CD4-positive, alpha-beta T cell treated with Interleukin-6 at 100 ng/mL for 8 hours (primary cell): ENCODE measurements at regions not wholly inside any gene's neighbourhood (a gene's known extent, or its start where the extent isn't known, plus 50 kb on each side); places are given as distances from the start of the nearest gene placed in this dataset.
"Not testable (repeated sequence)": the region's sequence is repeated elsewhere in the genome, so short reads cannot be mapped to it uniquely, and the experiment has no call there.

Source experiments
- DNase-seq: peaks from one replicate; pipeline ENCODE4 v3.0.0-alpha.2; 2020; ENCODE audit warnings: mixed read lengths, low spot score

DNA sequence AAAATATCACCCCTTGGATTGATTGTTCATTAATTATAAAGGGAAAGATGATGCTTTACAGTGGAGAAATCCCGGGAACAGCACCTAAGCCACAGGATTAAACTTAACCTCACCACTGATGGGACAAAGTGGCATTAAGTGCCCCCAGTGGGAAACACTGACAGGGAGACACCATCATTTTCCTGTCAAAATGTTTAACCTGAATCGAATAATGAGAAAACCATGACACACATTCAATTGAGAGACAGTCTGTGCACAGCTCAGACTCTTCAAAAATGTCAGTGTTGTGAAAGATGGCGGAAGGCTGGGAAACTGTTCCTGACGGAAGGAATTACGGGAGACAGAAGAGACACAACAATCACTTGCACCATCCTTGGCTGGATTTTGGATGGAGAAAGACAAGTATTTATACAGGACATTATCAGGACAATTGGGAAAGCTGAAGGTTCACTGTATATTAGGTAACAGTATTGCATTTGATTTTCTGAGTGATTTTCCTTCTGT, 111.8 kb upstream of the ASB18 start:
- DNase-seq = no peak

DNA sequence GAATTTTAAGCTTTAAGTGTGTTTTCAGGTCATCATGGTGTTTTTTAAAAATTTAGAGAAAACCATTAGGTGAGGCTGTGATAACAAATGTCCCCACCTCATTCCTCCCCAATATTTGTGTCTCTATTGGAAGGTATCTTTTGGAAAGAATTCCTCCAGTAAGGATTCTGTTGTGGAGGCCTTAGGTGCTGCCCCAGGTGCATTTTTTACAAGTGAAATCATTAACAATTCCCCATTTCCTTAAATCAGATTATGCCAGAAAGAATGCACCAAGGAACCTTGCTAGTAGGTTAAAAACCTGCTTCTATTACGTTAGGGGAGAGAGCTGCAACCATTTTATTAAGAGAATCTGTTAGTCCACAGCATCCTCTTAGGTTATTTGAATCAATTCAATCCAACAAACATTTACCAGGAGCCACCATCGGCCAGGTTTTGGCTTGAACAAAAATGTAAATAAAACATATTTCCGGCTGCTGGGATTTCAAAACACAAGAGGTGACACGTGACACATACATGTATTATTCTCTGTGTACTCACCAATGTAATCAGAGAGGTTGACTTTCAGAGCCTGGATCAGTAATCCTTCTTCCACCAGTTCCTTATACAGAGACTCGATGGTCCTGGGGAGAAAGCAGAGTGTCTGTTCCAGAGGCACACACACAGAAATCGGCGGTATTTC, 112.5 kb upstream of the ASB18 start:
- no peak for DNase-seq

DNA sequence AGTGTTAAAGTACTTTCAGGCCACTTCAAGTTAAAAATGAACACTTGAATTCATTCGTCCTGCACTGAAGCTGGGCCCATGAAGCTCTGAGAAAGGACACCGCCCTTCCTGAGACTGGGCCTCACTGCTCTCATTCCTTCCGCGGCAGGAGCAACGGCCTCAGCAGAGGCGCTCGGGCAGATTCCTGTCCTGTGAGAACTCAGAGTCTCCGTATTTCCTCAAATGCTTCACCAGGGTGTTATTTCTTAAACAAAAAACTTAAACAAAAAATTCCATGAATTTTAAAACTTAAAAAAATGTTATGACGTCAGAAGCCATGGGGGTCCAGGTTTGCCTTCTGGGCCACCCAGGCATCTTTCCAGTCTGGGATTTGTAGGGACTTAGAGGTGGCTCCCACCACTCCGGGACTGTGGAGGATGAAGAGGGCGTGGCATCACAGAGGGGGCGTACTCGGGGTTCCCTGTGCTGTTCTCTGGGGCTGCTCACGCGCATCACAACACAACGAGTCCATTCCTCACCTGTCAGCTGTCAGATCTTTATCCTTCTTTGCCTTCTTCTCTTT, 115.9 kb upstream of the ASB18 start:
- no peak for DNase-seq

DNA sequence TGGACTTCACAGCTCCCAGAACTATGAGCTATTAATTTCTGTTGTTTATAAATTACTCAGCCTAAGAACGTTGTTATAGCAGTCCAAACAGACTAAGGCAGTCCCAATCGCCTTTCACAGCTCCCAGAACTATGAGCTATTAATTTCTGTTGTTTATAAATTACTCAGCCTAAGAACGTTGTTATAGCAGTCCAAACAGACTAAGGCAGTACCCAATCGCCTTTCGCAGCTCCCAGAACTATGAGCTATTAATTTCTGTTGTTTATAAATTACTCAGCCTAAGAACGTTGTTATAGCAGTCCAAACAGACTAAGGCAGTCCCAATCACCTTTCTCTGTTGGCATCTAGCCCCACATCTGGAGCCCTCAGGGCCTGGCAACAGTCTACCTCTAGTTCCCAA, 117.0 kb upstream of the ASB18 start:
- DNase-seq = not testable (repeated sequence)

DNA sequence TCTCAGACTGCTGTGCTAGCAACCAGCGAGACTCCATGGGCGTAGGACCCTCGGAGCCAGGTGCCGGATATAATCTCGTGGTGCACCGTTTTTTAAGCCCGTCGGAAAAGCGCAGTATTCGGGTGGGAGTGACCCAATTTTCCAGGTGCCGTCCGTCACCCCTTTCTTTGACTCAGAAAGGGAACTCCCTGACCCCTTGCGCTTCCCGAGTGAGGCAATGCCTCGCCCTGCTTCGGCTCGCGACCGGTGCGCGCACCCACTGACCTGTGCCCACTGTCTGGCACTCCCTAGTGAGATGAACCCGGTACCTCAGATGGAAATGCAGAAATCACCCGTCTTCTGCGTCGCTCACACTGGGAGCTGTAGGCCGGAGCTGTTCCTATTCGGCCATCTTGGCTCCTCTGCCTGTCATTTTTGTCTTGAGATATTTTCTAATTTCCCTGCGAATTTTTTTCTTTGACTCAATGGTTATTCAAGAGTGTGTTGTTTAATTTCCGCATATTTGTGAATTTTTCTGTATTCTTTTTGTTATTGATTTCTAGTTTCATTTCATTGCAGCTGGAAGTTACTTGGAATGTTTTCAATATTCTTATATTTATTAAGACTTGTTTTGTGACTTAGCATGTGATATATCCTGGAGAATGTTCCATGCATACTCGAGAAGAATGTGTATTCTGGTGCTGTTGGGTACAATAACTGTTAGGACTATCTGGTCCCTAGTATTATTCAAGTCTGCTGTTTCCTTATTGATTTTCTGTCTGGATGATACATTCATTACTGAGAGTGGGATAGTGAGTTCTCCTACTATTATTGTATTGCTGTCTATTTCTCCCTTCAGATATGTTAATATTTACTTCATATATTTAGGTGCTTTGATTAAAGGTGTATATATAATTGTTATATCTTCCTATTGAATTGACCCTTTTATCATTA, 125.3 kb upstream of the ASB18 start:
- DNase-seq = not testable (repeated sequence)

DNA sequence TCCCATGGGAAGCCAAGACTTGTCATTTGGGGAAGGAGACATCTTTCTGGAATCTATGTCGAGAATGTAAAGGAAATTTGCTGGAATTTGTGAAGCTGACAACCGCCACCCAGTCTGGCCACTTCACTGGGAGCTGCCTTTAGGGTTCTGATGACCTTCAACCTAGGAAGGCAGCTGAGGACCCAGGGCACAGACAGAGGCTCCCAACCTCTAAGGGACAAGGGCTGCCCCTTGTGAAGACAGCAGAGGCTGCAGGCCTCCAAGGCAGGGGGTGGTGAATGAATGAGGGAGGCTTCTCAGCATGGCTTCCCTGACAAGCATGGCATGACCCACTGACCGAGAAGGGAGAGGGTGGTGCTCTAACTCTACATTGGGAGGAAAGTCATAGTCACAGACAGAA, 128.9 kb upstream of the ASB18 start:
- DNase-seq = no peak

DNA sequence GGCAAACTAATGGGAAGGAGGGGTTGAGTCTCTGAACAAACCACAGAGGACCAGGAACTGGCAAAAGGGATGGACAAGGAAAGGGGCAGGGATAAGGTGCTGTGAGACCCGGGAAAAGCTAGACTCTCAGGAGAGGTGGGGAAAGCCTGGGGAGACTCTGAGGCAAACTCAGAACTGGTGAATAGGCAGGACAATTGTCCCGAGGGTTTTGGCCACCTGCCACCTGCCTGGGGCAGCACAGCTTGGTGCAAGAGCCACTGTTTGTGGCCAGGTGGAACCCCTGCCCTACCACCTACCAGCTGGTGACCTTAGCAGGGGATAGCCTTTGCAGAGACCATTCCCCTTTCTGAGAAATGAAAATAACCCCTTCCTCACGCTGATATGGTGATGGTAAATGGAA, 129.4 kb upstream of the ASB18 start:
- no peak for DNase-seq

DNA sequence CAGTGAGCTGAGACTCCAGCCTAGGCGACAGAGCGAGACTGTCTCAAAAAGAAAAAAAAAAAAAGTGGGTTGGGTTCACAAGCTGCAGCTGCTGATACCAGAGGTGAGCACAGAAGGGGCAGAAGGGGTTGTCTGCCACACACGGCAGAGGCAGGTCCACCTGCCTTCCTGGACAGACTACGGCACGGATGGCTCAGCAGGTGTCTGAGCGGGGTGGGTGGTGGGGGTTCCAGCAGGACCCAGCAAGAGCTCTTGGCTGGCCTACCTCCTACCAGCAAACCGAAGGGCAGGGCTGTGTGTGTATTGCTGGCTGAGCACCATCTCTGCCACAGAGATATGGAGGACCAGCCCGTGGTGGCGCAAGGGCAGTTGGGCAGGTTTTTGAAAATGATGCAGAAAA, 130.4 kb upstream of the ASB18 start:
- DNase-seq = no peak

DNA sequence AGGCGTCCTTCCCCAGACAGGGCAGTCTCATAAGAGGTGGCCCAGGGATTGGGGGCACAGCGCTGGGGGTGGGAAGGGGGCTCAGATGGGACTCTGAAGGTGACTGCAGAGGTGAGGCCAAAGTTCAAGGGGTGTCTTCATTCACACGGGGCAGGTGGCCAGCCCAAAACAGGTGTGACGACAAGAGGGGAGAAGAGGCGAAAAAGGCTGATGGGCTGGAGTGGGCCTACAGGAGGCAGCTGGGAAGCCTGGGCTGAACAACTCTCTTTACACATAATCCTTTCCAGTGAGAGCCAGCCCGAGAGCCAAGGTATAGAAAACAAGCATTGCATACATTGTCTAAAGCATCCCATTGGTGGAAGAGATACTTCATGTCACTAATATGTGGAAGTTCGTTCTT, 130.9 kb upstream of the ASB18 start:
- no peak for DNase-seq

DNA sequence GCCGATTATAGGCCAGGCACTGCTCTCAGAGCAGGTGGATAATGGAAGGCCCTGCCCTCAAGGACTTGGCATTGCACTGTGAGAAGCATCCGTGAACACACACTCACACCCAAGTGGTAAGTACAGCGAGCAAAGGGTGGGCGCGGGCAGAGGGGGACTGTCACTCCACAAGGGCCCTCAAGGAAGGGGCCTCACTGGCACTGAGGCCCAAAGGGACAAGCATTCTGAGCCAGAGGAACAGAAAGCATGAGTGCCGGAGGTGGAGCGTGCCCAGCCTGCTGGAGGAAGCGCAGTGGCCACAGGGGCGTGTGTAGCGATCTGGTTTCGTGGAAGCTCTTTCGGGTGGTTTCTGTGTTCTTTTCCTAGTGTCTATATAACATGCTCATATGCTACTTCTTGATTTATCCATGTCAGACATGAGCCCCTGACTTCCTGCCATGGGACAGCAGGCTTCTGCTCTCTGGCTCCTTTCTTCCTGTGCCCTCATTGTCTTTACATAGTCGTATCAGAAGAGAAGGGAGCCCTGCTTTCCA, 132.7 kb upstream of the ASB18 start:
- no peak for DNase-seq

DNA sequence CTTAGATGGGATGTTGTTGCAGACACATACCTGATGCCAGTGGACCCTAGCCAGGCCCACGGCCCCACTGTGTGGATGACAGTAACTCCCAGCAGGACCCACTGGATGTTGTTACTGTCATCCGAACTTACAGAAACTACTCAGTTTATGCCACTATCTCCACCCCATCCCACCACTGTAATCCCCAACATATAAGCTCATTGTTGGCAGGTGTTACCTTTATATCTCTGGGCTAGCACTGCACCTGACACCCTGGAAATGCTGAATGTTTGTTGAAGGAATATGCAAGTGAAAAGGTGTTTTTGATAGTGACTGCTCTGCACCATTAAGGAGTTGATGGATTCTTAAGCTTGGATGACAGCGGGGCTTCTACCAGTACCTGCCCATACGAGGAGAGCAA, 133.5 kb upstream of the ASB18 start:
- no peak for DNase-seq

DNA sequence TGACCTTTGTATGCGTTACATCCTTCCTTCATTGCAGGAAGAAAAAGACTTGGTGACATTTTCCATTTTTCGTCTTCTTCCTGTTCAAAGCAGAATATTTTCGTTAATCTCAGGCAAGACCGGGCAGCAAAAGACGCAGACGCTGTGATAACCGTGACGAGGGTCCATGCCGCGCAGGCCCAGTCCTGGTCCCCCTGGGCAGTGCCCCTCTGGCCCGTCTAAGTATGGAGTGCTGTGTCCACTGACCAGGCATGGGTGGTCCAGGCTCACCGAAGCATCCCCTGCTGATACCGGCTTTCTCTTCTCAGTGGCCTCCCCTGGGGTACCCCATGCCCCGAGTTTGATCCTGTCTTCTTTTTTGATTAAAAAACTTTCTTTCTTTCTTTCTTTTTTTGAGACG, 135.2 kb upstream of the ASB18 start:
- no peak for DNase-seq

DNA sequence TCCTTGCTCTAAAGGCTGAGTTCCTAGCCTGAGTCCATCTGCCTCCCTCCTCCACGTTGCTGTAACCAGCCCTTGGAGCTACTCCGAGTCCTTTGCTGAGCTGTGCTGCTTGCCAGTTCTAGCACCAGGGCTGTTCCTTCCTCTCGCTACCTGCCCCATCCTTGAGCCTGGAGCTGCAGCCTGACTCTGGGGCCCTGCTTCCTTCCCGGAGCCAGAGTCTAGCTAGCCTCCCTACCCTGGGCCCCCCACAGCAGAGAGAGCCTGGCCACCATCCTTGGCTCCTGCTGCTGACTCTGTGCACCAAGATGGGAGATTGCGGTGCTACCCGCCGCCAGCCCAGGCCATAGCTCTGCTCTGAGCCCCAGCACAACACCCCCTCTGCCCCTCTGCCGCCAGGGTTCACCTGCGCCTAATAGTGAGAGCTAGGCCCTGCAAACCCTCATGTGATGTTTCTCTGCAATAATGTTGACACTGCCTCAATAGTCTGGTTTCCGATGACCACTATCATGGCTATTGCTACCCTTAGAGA, 135.9 kb upstream of the ASB18 start:
- DNase-seq = no peak

DNA sequence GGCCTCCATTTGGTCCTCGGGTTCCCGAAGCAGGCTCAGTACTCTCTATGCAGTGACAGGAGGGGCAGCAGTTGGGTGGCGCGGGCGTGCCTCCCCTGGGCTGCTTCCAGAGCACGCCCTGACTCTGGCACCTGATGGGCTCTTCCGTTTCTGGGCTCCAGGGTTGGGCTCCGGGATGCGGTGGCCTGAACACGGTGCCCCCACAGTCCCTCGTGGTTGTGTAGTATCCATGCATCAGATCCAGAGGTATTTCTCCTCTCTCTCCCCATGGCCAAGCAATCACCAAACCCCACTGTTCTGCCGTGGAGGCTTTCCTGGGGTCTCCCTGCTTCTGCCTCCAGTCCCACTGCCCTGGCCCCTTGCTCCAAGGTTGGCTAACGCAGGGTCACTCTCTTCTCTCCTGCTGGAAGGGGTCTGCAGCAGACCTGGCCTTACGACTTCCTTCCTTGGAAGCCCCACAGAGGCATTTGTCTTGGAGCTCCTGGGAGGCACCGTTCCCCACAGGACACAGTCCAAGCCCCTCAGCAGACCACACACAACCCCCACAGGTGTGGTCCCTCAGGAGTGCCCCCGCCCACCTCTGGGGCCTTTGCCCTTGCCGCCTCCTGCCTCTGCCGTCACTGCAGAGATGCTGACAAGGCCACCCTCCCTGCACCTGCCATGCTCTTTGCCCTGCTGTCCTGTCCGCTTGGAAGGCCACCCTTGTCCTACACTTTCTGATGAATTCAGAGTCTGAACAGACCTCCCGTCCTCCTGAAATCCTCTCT, 136.6 kb upstream of the ASB18 start:
- no peak for DNase-seq

DNA sequence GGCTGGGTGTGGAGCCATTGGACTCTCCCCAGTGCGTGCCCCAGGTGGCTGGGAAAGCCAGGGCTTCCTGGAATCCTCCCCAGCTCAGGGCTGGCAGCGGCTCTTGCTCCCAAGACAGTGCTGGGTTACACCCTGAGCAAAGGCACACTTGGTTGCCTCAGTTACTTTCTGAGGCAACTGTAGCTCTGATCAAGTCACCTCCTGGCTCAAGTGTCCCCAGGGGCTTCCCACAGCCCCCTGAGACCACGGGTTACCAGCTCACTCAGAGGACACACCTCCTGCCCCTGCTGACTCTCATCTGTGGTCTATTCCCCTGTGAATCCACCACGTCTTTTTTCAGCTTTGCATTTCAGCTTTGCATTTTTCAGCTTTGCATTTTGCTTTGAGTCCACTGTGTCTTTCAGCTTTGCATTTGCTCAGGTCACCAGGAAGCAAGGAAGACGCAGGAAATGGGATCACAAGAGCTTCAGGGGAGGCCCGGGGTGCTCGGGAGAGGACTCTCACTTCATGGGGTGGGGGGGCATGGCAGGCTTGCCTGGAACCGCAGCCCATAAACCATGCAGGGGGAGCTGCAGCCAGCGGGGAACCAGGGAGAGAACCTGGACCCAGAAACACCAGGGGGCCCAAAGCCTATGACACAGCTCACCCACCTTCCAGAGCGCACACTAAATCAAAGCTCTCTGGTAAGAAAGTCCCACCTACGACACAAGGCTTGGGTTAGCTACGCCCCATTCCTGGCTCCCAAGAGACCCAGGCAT, 138.0 kb upstream of the ASB18 start:
- no peak for DNase-seq

DNA sequence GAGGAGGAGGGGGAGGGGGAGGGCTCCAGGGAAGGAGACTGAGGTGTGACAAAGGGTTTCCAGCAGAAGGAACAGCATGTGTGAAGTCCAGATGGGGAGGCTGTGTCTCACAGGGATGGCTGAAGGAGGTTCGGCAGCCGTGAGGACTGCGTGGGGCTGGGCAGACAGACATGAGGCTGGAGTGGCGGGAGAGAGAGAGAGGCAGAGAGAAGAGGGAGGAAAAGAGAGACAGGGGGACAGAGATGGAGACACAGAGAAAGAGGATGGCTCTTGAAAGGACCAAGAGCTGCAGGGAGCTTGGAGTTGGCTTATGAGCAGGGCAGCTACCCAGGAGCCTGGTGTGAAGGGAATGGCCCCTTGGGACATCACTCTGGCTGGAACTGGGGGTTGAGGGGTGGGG, 138.9 kb upstream of the ASB18 start:
- no peak for DNase-seq

DNA sequence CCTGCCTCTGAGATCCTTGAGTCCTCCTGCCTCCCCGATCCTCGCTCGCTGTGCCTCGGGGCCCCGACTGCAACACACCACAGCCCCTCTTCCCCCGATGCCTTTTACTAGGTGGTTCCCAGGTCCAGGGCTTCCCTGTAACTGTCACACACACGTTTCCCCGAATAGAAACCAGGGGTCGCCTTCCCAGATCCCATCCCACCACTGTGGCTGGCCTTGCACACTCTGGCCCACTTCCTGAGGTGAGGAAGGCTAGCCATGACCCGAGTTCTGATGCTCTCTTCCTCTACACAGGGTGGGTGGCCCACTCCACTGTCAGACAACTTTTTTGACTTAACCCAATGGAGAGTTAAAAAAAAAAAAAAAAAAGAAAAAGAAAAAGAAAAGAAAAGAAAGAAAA, 139.6 kb upstream of the ASB18 start:
- no peak for DNase-seq

DNA sequence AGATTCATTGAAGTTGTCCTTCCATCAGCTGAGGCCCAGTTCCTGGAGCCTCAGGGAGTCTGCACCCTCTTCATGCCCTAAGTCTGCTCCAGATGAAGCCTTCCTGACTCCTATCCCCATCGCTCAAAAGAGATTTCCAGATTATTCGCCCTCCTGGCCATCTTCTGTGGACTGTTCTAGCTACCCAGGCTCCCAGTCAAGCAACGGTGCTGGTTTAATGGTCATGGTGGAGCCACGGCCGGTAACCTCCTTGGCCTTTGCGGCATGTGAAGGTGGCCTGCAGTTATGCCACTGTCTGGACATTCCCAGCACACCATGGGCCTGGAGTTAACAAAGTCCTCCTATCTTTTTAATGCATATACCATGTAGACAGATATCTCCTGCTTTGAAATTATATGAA, 140.1 kb upstream of the ASB18 start:
- no peak for DNase-seq

DNA sequence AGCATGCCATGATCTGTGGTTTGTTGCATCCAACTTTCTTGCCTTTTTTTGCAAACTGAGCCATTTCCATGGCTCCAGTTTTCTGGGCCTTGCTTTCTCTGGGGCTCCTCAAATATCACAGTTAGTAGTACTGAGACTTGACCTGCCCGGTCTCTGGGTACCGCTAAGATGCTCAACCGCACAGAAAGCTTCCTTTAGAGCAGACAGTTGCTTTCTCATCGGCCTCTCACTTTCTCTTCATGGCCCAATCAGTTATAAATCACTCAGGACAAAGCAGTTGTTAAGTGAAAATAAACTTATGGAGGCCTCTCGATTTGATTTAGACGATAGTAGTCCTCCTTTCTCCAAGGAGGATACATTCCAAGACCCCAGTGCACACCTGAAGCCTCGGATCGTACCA, 141.2 kb upstream of the ASB18 start:
- no peak for DNase-seq

DNA sequence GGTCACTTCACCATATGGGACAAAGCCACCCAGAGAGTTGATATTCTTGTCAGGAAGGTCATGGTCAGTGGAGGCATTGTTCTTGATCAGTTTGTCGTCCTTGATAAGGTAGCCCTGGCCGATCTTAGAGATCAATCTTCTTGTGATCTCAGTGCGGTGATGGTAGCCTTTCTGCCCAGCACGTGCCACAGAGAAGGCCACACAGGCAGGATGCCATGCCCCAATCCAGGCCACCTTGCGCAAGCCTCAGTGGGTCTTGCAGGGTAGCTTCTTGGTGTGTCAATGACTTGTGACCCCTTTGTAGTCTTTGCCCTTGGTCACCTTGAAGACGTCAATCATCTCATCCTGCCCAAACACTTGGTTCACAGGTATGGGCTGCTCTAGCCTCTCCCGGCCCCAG, 143.9 kb upstream of the ASB18 start:
- no peak for DNase-seq

DNA sequence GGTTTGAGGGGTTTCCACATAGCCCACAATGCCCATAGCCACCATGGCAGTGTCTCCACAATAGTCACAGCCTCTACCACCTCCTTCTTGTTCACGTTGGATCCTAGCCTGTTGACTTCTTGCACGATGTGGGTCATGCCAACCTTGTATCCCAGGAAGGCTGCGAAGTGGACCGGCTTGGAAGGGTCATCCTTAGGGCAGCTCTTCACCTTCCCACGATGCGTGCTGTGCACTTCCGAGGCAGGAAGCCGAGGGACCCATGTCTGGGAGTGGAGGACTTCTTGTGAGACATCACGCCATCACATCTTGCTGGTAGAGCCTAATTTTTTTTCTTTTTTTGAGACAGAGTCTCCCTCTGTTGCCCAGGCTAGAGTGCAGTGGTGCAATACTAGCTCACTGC, 144.6 kb upstream of the ASB18 start:
- DNase-seq = no peak
